GM19467 (cell line): ENCODE measurements at regions not wholly inside any gene's neighbourhood (a gene's known extent, or its start where the extent isn't known, plus 50 kb on each side); places are given as distances from the start of the nearest gene placed in this dataset.

Experiments
- ATAC-seq: cut with Tn5 transposase; IDR thresholded peaks from one replicate; pipeline ENCODE4 v1.9.1; 2021; ENCODE audit warnings: mild to moderate bottlenecking, moderate library complexity; ENCODE audit not compliant: unreplicated experiment

- no peak for ATAC-seq
Measured at GRCh38 chr20:24199501-24199900, 210.9 kb upstream of the GGTLC1 start.

DNA sequence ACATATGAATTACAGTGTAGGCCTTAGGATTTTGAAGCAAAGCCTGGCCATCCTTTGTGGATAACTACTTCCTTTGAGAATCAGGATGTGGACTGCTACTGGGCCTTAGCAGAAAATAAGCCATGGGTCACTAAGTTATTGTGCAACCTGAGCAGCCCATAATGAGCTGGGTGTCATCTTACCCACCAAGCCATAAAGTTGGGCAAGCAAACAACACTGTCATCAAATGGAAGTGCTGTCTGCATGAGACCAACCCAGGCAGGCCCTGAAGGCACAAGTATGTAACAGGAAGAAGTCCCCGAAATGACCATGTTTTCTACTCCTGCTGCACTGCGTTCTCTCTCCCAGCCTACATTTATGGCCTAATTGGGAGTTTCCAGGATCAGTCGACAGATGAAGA is 205.6 kb upstream of the GGTLC1 start:
- ATAC-seq = no peak

DNA sequence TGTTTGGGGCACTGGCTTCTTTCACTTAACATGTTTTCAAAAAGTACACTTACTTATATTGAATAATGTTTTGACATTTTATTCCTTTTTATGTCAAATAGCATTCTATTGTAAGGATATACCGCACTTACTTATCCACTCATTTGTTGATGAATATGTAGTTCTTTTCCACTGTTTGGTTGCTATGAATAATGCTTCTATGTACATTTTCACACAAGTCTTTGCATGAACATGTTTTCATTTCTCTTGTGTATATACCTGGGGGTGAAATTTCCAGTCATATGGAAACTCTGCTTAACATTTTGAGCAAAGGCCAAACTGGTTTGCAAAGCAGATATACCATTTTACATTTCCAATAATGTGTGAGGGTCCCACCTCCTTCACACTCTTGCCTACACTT is 202.3 kb upstream of the GGTLC1 start:
- ATAC-seq = no peak

DNA sequence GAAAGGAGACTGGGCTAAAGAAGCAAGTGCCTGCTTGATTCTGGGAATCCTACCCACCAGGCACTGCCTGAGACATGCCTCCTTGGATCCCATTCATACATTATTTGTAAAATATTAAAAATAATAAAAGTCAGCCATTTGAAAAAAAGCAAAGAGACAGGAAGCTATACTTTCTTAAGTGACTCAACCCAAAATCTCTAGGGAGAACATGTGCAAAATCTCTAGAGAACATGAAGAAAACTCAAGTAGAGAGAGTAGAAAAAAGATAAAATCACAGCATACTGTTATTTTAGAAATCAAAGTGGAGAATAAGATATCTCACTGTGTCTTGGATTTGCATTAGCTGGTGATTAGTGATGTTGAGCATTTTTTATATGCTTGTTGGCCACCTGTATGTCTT is 197.2 kb upstream of the GGTLC1 start:
- no peak for ATAC-seq

DNA sequence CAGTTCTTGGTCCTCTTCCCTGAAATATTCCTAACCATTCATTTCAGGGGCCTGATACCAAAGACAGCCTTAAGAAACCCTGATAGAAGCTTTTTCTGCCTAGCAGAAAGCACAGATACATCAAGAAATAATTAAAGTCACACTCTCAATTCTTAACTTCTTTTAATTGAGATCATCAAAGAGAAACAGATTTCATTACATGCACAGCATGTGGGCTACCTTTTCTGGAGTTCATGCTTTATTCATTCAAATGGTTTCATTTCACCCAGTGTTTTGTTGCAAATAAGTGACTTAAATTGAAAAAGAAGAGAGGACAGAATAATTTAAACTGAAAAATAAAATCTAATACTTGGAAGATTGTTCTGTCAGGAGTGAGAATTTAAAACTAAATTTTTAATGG is 192.6 kb upstream of the GGTLC1 start:
- no peak for ATAC-seq

GRCh38 chr20:24169256-24169655 is 180.7 kb upstream of the GGTLC1 start:
- ATAC-seq = no peak

GRCh38 chr20:24166412-24166811 is 177.8 kb upstream of the GGTLC1 start:
- no peak for ATAC-seq

GRCh38 chr20:24166123-24166381 is 177.5 kb upstream of the GGTLC1 start:
- ATAC-seq = no peak

- no peak for ATAC-seq
Measured at GRCh38 chr20:24165301-24166122, 176.9 kb upstream of the GGTLC1 start.

- no peak for ATAC-seq
Measured at GRCh38 chr20:24164360-24164759, 175.8 kb upstream of the GGTLC1 start.

- ATAC-seq = no peak
Measured at GRCh38 chr20:24163506-24163905, 174.9 kb upstream of the GGTLC1 start.

DNA sequence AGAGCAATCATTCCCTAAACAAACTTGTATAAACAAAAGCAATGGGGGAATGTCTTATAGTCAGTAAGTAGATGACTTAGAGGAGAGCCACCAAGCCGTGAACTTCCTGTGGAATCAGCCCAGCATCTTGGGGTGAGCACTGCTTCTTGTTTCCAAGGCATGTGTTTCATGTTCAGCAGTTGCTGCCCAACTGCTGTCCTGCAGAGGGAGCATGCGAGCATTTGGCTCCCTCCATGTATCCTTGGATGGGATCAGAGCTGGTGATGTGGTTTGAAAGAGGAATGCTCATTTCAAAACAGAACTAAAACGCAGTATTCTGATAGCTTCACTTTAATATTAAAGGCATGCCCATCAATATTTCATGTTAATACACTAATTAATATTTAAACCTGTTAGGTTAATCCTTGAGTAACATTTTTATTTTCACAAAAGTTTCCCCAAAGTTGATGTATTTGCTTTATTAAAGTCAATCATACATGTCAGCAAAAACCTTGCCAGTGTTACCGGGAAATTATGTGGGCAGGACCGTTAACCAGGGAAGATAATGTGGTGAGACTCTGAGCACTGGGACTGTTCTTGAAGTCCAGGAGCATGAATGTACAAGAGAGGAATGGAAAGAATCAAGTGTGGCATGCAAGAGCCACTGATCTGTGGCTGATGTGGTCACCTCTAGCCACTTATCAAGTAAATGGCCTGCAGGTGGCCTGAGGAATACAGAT is 172.1 kb upstream of the GGTLC1 start:
- ATAC-seq = no peak

DNA sequence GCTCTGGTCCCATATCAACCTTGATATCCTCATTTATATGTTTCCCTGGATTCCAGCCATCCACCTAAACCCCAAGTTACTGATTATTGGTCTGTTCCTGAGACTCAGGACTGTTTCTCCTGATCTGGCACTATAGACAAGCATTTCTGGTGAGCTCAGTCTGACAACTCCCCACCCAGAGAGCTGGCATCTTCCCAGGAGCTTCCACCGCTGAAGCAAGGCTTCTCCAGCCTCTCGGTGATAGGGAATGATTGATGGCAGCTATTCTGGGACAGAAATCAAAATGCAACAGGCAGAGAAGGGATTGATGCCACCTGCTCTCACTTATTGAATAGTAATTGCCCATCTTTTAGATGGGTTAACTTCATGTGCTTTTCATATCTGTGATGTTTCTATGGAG is 169.7 kb upstream of the GGTLC1 start:
- ATAC-seq = no peak

- no peak for ATAC-seq
Measured at GRCh38 chr20:24157213-24157612, 168.6 kb upstream of the GGTLC1 start.

- ATAC-seq = no peak
Measured at GRCh38 chr20:24153101-24154040, 164.8 kb upstream of the GGTLC1 start.

- ATAC-seq = no peak
Measured at GRCh38 chr20:24151621-24152294, 163.2 kb upstream of the GGTLC1 start.

- no peak for ATAC-seq
Measured at GRCh38 chr20:24150406-24150805, 161.8 kb upstream of the GGTLC1 start.

DNA sequence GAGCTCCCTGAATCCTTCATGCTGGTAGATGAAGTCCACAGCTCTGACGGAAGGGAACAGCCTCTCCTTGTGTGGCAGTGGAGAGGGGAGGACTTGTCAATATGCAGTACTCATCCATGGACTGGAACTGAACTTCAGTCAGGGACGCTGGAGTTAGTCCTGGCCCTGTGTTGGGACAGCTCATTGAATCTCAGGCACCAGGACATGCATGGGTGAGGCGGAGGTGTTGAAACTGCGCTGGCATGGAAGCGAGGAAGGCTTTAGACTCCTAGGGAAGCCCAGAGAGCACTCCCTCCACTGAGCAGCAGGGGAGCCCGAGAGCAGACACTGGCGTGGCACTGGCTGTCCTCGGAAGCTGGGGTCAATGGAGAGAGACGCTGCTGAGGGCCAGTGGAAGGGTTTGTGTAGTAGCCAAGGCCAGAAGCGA is 161.3 kb upstream of the GGTLC1 start:
- no peak for ATAC-seq

DNA sequence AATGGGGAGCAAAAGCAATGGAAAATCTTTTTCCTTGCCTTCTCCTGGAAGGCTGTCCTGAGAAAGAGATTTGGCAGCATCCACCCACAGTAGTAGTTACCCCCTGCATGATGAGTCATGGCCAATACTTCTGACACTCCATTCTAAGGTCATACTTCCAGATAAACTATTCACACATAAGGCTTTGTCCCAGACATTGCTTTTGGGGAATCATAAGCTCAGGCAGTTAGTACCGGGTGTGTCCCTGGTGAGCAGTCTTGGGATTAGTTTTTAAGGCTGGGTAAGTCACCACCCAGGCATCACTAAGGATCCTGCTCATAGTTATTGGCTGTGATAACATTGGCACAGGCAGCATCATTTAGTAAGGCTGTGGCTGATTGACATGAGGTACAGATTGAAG is 160.6 kb upstream of the GGTLC1 start:
- ATAC-seq = no peak

- peak; percentile 67 for ATAC-seq
Measured at GRCh38 chr20:24148372-24148771, 159.8 kb upstream of the GGTLC1 start.

GRCh38 chr20:24147961-24148360 is 159.4 kb upstream of the GGTLC1 start:
- ATAC-seq = no peak
